ENCODE measurements at regions not wholly inside any gene's neighbourhood (a gene's known extent, or its start where the extent isn't known, plus 50 kb on each side); places are given as distances from the start of the nearest gene placed in this dataset.
"Not testable (repeated sequence)": the region's sequence is repeated elsewhere in the genome, so short reads cannot be mapped to it uniquely, and the experiment has no call there.

DNA sequence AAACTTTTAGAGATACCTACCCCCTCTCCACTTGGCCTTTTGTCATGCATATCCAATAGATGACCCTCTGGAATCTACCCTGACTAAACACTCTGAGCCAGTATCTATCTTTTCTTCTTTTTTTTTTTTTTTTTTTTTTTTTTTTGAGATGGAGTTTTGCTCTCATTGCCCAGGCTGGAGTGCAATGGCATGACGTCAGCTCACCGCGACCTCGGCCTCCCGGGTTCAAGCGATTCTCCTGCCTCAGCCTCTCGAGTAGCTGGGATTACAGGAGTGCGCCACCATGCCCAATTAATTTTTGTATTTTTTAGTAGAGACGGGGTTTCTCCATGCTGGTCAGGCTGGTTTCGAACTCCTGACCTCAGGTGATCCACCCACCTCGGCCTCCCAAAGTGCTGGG, 50.8 kb upstream of the GRIN2B start:
- not testable (repeated sequence) for DNase-seq

- DNase-seq: no peak
Measured at GRCh38 chr12:14043776-14044175, 62.4 kb upstream of the GRIN2B start.

GRCh38 chr12:14048941-14049545, 67.6 kb upstream of the GRIN2B start:
- DNase-seq: peak; percentile 1

GRCh38 chr12:14057895-14058294, 76.5 kb upstream of the GRIN2B start:
- DNase-seq: no peak

GRCh38 chr12:14058717-14059116, 77.3 kb upstream of the GRIN2B start:
- no peak for DNase-seq

DNA sequence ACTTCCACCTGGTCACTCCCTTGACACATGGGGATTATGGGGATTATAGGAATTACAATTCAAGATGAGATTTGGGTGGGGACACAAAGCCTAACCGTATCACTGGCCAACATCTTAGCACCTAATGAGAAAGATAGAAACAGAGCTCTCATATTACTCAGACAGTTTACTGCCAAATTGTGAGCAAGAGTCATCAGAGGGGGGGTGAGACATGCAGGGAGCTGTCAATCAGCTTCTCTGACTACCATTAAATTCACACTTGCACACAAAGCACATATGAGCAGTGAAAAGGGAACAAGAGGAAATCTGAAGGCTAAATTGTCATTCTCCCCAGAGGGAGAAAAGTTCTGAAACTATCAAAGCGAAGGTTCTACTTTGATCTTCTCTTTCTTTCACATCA, 78.1 kb upstream of the GRIN2B start:
- no peak for DNase-seq

DNA sequence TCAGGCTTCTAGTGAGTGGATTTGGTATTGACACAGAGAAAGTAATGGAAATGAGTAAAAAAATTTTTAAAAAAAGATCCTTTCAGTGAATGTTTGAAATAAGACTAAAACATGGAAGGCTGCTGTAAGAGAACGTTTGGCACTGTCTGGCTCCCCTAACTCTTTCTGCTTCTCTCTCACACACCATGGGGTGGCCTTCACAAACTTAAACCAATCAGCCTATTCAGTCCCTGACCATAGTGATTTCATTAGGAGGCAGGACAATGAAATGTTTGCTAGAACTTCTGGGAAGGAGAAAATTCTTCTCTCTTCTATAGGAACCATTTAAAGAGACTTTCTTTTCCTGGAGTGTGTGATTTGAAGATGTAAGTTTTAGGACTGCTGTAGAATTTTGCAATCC, 84.2 kb upstream of the GRIN2B start:
- no peak for DNase-seq

GRCh38 chr12:14066021-14066420, 84.6 kb upstream of the GRIN2B start:
- no peak for DNase-seq

GRCh38 chr12:14068961-14069360, 87.6 kb upstream of the GRIN2B start:
- DNase-seq: no peak

DNA sequence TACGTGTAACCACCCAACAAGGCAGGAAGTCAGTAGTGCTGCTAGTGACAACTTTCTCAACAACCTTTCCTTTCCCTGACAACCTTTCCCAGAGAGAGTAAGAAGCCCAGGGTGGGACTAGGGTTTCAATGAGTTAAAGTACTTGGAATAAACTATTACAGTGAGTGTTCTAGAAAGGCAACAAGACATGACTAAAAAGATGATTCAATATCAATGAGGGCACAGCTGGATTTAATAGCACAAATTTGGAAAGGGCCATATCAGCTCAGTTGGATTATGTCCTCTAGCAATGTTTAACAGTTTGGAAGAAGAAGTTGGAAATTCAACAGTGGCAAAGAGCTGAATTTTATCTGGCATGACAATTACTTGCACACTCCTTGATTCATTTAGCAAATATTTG, 90.4 kb upstream of the GRIN2B start:
- DNase-seq: no peak

DNA sequence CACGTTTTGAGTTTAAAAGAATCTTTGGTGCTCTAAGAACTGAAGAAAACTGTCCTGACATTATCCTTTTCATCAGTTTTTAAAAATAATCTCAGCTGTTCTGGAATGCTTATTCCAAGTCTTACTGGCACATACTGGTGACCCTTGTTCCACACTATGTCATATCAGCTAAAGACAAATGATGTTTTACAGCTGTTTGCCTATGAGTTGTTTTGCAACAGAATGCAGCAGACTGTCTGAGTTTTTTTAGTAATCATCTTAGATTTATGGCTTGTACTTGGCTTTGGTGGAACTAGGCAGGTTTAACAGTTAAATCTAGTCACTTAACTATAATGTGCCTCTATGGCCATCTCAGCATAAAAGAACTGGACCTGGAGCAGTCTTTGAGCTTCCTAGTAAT, 91.6 kb upstream of the GRIN2B start:
- DNase-seq: no peak

DNA sequence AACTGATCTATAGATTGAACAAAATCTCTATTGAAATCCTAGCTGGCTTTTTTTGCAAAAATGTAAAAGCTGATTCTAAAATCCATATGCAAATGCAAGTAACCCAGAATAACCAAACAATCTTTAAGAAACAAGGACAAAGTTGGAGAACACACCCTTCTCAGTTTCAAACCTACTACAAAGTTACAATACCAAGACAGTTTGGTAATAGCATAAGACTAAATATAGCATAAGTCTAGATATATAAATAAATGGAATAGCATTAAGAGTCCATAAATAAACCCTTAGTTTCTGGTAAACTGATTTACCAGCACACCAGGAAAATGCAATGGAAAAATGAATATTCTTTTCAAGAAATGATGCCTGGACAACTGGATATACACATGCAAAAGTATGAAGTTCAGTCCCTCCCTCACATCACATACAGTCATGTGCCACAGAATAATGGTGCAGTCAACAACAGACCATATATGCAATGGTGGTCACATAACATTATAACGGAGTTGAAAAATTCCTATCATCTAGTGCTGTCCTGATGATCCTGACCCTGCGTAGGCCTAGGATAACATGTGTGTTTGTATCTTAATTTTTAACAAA, 94.5 kb upstream of the GRIN2B start:
- DNase-seq: no peak

DNA sequence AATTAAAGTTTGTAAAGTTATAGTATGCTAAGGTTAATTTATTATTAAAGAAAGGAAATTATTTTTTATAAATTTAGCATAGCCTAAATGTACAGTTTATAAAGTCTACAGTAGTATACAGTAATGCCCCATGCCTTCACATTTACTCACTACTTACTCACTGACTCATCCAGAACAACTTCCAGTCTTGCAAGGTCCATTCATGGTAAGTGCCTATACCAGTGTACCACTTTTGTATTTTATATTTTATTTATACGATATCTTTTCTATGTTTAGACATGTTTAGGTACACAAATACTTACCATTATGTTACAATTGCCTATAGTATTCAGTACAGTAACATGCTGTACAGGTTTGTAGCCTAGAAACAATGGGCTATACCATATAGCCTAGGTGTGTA, 95.1 kb upstream of the GRIN2B start:
- no peak for DNase-seq

DNA sequence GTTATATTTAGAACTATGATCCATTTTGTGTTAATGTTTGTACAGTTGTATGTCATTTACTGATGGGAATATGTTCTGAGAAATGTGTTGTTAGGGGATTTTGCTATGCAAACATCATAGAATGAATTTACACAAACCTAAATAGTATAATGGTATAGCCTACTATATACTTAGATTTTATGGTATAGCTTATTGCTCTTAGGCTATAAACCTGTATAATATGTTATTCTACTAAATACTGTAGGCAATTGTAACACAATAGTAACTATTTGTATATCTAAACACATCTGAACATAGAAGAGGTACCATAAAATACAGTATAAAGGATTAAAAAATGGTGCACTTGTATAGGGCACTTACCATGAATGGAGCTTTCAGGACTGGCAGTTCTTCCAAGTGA, 105.4 kb upstream of the GRIN2B start:
- DNase-seq: no peak

DNA sequence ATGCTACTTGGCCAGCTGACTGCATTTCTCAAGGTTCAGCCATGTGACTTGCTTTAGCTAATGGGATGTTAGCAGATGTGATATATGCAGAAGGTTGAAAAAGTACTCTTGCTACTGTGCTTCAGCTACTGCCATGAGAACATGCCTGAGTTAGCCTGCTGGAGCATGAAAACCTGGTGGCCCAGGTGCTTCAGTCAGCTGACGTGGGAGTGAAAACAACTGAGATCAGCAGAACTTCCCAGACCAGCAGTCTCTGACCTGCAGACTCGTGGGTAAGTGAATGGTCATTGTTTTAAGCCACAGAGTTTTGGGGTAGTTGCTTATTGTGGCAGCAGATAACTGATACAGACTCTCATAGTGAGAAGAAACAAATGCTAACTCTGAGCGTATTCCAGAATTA, 118.6 kb upstream of the GRIN2B start:
- DNase-seq: no peak

DNA sequence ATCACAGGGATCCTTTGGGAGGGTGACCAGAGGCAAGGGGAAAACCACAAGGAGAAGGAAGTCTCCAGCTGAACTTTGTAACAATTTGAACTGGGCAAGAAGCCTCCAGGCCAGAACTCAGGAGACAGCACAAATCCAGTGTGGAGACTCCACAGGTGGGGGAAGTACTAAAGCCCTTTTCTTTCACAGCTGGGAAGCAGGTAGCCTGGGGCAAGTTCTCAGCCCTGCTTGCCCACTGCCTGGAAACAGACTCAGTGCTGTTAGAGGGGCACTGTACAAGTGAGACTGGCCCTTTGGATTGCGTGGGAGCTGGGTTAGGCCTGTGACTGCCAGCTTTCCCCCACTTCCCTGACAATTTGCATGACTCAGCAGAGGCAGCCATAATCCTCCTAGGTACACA, 120.2 kb upstream of the GRIN2B start:
- not testable (repeated sequence) for DNase-seq

GRCh38 chr12:14111230-14111865, 129.9 kb upstream of the GRIN2B start:
- DNase-seq: no peak

GRCh38 chr12:14113031-14113430, 131.6 kb upstream of the GRIN2B start:
- no peak for DNase-seq

- no peak for DNase-seq
Measured at GRCh38 chr12:14126692-14127091, 145.3 kb upstream of the GRIN2B start.

DNA sequence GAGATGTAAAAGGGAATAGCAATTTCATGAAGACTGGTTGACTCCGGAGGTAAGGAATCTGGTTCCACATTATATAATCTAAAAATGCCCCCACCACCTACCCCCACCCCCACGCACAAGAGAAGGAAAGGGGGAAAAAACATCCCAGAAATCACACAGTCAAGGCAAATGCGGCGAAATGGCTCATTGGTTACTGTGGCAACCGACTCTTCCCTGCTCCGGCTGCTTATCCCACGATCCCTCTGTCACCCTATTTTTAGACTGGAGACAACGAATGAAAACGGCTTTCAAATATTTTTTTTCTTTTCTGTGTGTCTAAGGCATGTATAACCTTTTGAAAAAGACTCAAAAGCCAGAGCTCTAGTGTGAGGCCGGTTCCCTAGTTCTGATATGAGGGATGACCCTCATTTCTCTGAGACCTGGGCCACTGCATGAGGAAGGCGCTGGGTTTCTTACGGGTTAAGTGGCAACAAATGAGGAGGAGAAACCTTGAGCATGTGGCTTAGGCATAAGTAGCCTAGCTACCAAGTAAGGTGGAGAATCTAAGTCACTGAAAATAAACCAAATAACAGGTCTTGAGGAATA, 148.3 kb upstream of the GRIN2B start:
- no peak for DNase-seq

DNA sequence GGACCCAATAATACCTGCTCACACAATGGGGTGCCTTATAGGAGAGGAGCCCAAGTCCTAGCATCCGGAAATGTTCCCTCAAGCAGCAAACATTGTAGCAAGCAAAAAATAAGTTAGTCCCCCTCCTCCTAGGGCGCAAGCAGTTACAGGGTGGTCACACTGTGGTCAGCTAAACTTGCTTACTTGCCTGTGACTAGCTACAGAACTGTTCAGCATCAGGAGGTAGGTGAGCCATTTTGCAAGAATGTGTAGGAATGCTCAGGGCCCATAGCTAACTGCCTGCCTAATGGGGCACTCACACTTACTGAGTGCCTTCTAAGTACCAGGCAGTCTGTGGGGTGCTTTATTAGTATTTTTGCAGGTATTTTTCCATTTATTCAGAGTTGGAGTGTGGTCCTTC, 154.6 kb upstream of the GRIN2B start:
- no peak for DNase-seq

DNA sequence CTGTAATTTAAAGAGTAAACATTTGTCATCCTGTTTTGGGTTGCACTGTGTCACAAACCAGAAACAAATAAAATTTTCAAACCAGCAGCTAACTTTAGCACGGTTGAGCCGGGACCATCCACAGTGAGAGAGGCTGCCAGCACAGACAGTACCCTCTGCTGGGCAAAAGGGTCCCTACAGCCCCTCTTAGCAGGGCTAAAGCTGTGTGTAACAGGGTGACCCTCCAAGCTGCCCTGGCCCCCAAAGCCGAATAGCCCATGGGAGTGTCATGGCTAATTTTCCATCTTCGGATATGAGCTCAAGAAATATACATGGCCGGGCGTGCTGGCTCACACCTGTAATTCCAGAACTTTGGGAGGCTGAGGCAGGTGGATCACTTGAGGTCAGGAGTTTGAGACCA, 157.1 kb upstream of the GRIN2B start:
- no peak for DNase-seq

GRCh38 chr12:14148489-14149270, 167.3 kb upstream of the GRIN2B start:
- no peak for DNase-seq

GRCh38 chr12:14153803-14154202, 172.4 kb upstream of the GRIN2B start:
- DNase-seq: no peak
